ENCODE measurements at regions not wholly inside any gene's neighbourhood (a gene's known extent, or its start where the extent isn't known, plus 50 kb on each side); places are given as distances from the start of the nearest gene placed in this dataset.

DNA sequence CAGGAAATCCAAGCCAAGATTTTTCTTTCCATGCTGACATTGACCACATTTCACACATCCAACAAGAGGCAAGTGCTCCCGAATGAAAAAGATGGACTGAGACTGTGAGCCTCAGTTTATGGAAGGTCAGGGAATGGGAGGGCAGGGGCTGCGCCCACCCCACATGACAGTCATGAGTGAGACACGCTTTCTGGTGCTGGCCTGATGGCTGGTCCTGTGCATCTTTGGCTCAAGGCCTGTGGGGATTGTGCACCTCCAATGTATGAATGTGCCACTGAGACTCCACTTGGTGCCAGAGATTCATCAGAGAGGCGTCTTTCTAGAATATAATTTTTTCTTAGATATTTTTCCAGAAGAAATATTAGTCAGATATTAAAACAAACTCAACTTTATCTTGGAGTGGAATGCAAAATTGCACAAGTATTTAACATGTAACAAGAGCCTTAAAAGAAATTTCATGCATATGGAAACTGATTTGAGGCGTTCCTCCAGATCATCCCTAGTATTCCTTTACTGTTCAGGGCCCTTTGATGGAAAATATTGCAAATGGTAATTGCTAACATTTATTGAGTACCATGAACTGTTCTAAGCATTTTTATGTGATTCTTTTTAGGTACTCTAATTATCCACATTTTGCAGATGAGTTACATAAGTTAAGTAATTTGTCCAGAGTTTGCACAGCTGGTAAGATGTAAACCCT lies 87.3 kb upstream of the GPR45 start:
- TF ChIP-seq, protein P1, sequence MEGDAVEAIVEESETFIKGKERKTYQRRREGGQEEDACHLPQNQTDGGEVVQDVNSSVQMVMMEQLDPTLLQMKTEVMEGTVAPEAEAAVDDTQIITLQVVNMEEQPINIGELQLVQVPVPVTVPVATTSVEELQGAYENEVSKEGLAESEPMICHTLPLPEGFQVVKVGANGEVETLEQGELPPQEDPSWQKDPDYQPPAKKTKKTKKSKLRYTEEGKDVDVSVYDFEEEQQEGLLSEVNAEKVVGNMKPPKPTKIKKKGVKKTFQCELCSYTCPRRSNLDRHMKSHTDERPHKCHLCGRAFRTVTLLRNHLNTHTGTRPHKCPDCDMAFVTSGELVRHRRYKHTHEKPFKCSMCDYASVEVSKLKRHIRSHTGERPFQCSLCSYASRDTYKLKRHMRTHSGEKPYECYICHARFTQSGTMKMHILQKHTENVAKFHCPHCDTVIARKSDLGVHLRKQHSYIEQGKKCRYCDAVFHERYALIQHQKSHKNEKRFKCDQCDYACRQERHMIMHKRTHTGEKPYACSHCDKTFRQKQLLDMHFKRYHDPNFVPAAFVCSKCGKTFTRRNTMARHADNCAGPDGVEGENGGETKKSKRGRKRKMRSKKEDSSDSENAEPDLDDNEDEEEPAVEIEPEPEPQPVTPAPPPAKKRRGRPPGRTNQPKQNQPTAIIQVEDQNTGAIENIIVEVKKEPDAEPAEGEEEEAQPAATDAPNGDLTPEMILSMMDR (IDR thresholded peaks at IDR 0.05): no peak
- no peak for TF ChIP-seq POLR2A (IDR thresholded peaks at IDR 0.05)

Measured in Peyer's patch (tissue), 4 donors.